CD14-positive monocyte (primary cell): ENCODE measurements at regions not wholly inside any gene's neighbourhood (a gene's known extent, or its start where the extent isn't known, plus 50 kb on each side); places are given as distances from the start of the nearest gene placed in this dataset.

ENCODE experiments used
- DNase-seq, 3 donors: peaks; one replicate each; pipeline ENCODE4 v3.0.0-alpha.2; 2011 to 2022
- H2AFZ ChIP-seq: 2 replicates; pipeline ENCODE4 v1.6.0; 2012; ENCODE audit warnings: mild to moderate bottlenecking, low read depth, low read length, inconsistent platforms; ENCODE audit not compliant: insufficient read depth, poor library complexity, severe bottlenecking
- H3K27ac ChIP-seq, 2 donors: 1 replicate in 1 of 2; 2 replicates in 1 of 2; pipeline ENCODE4 v1.5.1; 2012 to 2013; ENCODE audit warnings: low read length in 2 of 2, control low read depth in 1 of 2, inconsistent platforms in 1 of 2, low read depth in 1 of 2, mild to moderate bottlenecking in 1 of 2
- H3K27me3 ChIP-seq, 2 donors: one replicate each; pipeline versions ENCODE4 v1.6.0 to v1.6.1; 2011 to 2013; ENCODE audit warnings: low read length in 2 of 2; ENCODE audit not compliant: control insufficient read depth in 2 of 2, insufficient read depth in 2 of 2
- H3K36me3 ChIP-seq, 2 donors: replicated peaks in 1 of 2; 1 replicate in 1 of 2; 2 replicates in 1 of 2; pipeline versions ENCODE4 v1.5.1 to v1.6.1; 2012 to 2013; ENCODE audit warnings: low read length in 2 of 2, control low read depth in 1 of 2, inconsistent platforms in 1 of 2, mild to moderate bottlenecking in 1 of 2; ENCODE audit not compliant: insufficient read depth in 2 of 2, control insufficient read depth in 1 of 2
- H3K4me1 ChIP-seq, 2 donors: 1 replicate in 1 of 2; 2 replicates in 1 of 2; pipeline versions ENCODE4 v1.5.1 to v1.6.1; 2012 to 2013; ENCODE audit warnings: low read length in 2 of 2, control low read depth in 1 of 2, inconsistent platforms in 1 of 2, mild to moderate bottlenecking in 1 of 2, moderate library complexity in 1 of 2; ENCODE audit not compliant: insufficient read depth in 2 of 2, control insufficient read depth in 1 of 2
- H3K4me2 ChIP-seq: replicated peaks from 2 replicates; pipeline ENCODE3; 2012; ENCODE audit warnings: low read length, moderate library complexity, mild to moderate bottlenecking; ENCODE audit not compliant: poor library complexity, severe bottlenecking; ENCODE audit errors: extremely low read depth
- H3K4me3 ChIP-seq, 3 experiments: fragments of 200-600 bp in 1 of 3; sonication (generic) in 1 of 3; replicated peaks in 1 of 3; 1 replicate in 2 of 3; 2 replicates in 1 of 3; pipeline ENCODE4 v1.5.1; 2011 to 2013; ENCODE audit warnings: low read length in 3 of 3, mild to moderate bottlenecking in 3 of 3, control low read depth in 2 of 3, low read depth in 2 of 3, inconsistent platforms in 1 of 3, moderate library complexity in 1 of 3
- H3K79me2 ChIP-seq: 2 replicates; pipeline ENCODE4 v1.6.0; 2012; ENCODE audit warnings: mild to moderate bottlenecking, control low read depth, inconsistent platforms, low read length, moderate library complexity; ENCODE audit not compliant: insufficient read depth
- H3K9ac ChIP-seq: 2 replicates; pipeline ENCODE4 v1.6.0; 2017; ENCODE audit warnings: low read length, mild to moderate bottlenecking; ENCODE audit not compliant: insufficient read depth, poor library complexity, severe bottlenecking
- H3K9me3 ChIP-seq, 2 donors: replicated peaks in 1 of 2; 1 replicate in 1 of 2; 2 replicates in 1 of 2; pipeline versions ENCODE4 v1.5.1 to v1.6.1; 2012 to 2013; ENCODE audit warnings: low read length in 2 of 2, control low read depth in 1 of 2; ENCODE audit not compliant: control insufficient read depth in 1 of 2, insufficient read depth in 1 of 2
- H4K20me1 ChIP-seq: 2 replicates; pipeline ENCODE4 v1.6.0; 2012; ENCODE audit warnings: mild to moderate bottlenecking, low read length, control low read depth, moderate library complexity; ENCODE audit not compliant: insufficient read depth
- H3K27ac Mint-ChIP-seq, 7 donors: one replicate each; pipeline ENCODE4 v1.8.0; 2020; ENCODE audit warnings: mild to moderate bottlenecking in 7 of 7, mixed read lengths in 7 of 7, moderate library complexity in 6 of 7, inconsistent platforms in 2 of 7
- H3K27me3 Mint-ChIP-seq, 3 donors: one replicate each; pipeline ENCODE4 v1.8.0; 2021 to 2022; ENCODE audit warnings: low read depth in 3 of 3, mild to moderate bottlenecking in 3 of 3, mixed read lengths in 3 of 3, moderate library complexity in 3 of 3, inconsistent platforms in 1 of 3
- H3K36me3 Mint-ChIP-seq, 2 donors: one replicate each; pipeline ENCODE4 v1.8.0; 2020; ENCODE audit warnings: mixed read lengths in 2 of 2, inconsistent platforms in 1 of 2, mild to moderate bottlenecking in 1 of 2
- H3K4me1 Mint-ChIP-seq: one replicate; pipeline ENCODE4 v1.8.0; 2020; ENCODE audit warnings: mild to moderate bottlenecking, mixed read lengths
- H3K4me3 Mint-ChIP-seq, 2 donors: one replicate each; pipeline ENCODE4 v1.8.0; 2020; ENCODE audit warnings: mild to moderate bottlenecking in 2 of 2, mixed read lengths in 2 of 2, moderate library complexity in 1 of 2
- H3K9me3 Mint-ChIP-seq, 7 donors: one replicate each; pipeline ENCODE4 v1.8.0; 2020 to 2022; ENCODE audit warnings: mixed read lengths in 7 of 7, mild to moderate bottlenecking in 6 of 7, moderate library complexity in 6 of 7, inconsistent platforms in 2 of 7
- CTCF ChIP-seq: fragments of 200-600 bp; IDR thresholded peaks from one replicate; pipeline ENCODE4 v1.8.0; 2022; ENCODE audit warnings: antibody characterized with exemption, mild to moderate bottlenecking
- WGBS: methylation state at CpG from one replicate; pipeline ENCODE4 v1.1.5; 2013; ENCODE audit warnings: missing lambda C conversion rate; ENCODE audit not compliant: insufficient coverage; 5-methylcytosine and 5-hydroxymethylcytosine counted together
- intact Hi-C, 2 donors: fragments of 100-400 bp; cut with micrococcal nuclease; formaldehyde crosslinking; loops; one replicate each; pipeline versions ENCODE4 v1.15.0 to v1.15.1; 2023

- H4K20me1 ChIP-seq: no peaks in the 10 kb centered on the region
- Mint-ChIP-seq H3K4me3 (no peak overlapping the region), H3K27me3 (peaks cover 0 to 2% (median 0%) of the 10 kb centered on the region in 3 donors), H3K36me3 (no peaks in the 10 kb centered on the region), H3K4me1 (peaks cover 4% of the 10 kb centered on the region), H3K27ac (no peak overlapping the region), H3K9me3 (peaks cover 0 to 8% (median 3%) of the 10 kb centered on the region in 7 donors)
- intact Hi-C loops: no loop called here
- TF ChIP-seq CTCF: no peak
- no peaks in the 10 kb centered on the region for H3K36me3 ChIP-seq
- no peaks in the 10 kb centered on the region for H3K4me1 ChIP-seq
- H3K27ac ChIP-seq: no peak overlapping the region
- H3K4me3 ChIP-seq: no peak overlapping the region
- H3K27me3 ChIP-seq: no peaks in the 10 kb centered on the region
- H3K9ac ChIP-seq: no peak overlapping the region
- no peak overlapping the region for H2AFZ ChIP-seq
- DNase-seq: no peak
- H3K79me2 ChIP-seq: no peaks in the 10 kb centered on the region
- H3K4me2 ChIP-seq: no peak overlapping the region
- H3K9me3 ChIP-seq: no peaks in the 10 kb centered on the region
Observed at GRCh38 chr15:60102748-60103147, 98.6 kb downstream of the FOXB1 start.

- H3K9me3 ChIP-seq: no peaks in the 10 kb centered on the region
- TF ChIP-seq CTCF: no peak
Observed at GRCh38 chr15:60110909-60111308, 106.8 kb downstream of the FOXB1 start.

More at GRCh38 chr15:60110909-60111308, 106.8 kb downstream of the FOXB1 start:
- WGBS: no CpG with 5 or more reads among the region's 5 CpGs
- H3K36me3 Mint-ChIP-seq: no peaks in the 10 kb centered on the region
- intact Hi-C loops: no loop called here
- Histone ChIP-seq H3K9ac (no peak overlapping the region), H3K4me2 (no peak overlapping the region), H4K20me1 (no peaks in the 10 kb centered on the region), H3K36me3 (no peaks in the 10 kb centered on the region), H3K4me1 (no peaks in the 10 kb centered on the region), H3K79me2 (no peaks in the 10 kb centered on the region), H3K27ac (no peak overlapping the region), H3K4me3 (no peak overlapping the region), H2AFZ (no peak overlapping the region), H3K27me3 (no peaks in the 10 kb centered on the region)
- H3K4me1 Mint-ChIP-seq: no peaks in the 10 kb centered on the region
- H3K27ac Mint-ChIP-seq: no peak overlapping the region
- no peak overlapping the region for H3K4me3 Mint-ChIP-seq
- peaks cover 3 to 8% (median 3%) of the 10 kb centered on the region in 7 donors for H3K9me3 Mint-ChIP-seq
- DNase-seq: no peak
- peaks cover 0 to 4% (median 3%) of the 10 kb centered on the region in 3 donors for H3K27me3 Mint-ChIP-seq
